ENCODE measurements at regions not wholly inside any gene's neighbourhood (a gene's known extent, or its start where the extent isn't known, plus 50 kb on each side); places are given as distances from the start of the nearest gene placed in this dataset.
A peak's percentile ranks its signal among the peaks of the same experiment; 100 is the strongest.
"Not testable (repeated sequence)": the region's sequence is repeated elsewhere in the genome, so short reads cannot be mapped to it uniquely, and the experiment has no call there.

DNA sequence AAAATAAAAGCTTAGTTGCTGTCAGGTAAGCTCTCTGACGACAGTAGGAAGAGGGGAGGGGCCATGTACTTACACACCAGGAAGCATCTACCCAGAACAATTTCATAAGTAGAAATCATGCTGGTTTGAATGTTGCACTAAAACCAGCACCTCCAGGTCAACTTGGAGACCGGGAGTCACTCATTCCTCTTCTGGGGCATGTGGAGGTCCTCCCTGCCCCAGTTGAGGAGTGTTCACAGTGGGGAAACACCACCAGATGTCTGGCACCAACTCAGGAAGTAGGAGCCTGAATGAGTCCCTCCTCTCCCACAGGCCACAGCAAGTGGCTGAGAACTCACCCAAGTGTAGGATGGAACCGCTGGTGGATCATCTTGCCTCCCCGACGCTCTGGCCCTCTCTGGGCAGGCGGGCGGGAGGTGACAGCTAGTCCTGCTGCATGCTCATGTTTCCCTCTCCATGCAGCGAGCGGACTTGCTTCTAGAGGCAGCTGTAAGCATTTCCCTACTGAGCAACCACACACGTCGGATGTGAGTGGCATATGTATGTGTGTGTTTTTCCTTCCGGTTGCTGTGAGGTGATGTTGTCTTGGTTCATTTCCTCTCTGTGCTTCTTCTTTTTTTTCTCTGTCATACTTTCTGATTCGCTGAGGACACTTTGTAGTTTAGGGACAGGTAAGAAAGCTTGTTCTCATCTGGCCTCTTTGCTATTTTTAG, 149.5 kb upstream of the NEDD9 start:
- no peak for DNase-seq (ENCODE audit: low read depth)

DNA sequence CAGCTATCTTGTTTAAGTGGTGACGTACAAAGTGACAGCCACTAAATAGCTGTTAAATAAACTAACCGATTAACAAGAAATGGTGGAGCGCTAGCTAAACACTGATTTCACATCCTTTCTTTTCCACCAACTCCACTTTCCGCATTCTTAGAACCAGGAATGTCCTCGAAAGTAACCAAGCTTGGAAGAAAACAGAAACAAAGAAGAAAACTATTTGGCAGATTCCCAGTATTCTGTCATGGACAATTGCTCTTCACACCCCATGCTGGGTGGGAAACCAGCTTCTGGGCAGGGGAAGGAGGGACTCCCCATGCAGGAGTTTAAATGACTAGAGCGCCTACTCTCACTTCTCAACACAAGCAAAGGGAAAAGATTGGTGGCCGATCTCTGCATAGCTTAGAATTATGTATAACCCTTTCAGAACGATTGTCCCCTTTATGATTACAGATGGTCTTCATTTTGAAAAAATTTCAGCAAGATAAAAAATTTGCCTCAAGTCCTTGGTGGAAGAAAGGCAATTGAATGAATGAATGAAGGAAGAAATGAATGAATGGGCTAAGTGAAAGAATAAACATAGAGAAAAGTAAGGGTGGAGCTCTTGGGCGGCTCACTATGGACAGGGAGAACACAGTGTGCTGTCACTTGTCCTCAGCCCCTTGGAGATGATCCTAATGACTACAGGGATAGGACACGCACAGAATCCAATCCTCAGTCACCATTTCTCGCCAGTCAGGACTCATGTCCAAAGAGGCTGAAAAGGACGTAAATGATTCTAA, 148.7 kb upstream of the NEDD9 start:
- DNase-seq (ENCODE audit: low read depth) = no peak

DNA sequence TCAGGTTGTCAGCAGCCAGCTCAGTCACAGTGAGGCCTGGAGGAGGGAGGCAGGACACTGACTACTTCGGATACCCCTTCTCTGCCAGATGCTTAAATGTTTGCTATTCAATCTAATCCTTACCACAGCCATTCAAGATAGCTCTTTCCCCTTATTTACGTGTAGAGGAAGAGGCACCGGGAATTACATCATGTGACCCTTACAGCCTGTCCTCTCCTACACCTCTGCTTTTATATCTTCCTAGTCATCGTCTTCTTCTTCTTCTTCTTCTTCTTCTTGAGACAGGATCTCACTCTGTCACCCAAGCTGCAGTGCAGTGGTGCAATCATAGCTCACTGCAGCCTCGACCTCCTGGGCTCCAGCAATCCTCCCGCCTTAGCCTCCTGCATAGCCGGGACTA, 148.1 kb upstream of the NEDD9 start:
- DNase-seq (ENCODE audit: low read depth) = no peak

DNA sequence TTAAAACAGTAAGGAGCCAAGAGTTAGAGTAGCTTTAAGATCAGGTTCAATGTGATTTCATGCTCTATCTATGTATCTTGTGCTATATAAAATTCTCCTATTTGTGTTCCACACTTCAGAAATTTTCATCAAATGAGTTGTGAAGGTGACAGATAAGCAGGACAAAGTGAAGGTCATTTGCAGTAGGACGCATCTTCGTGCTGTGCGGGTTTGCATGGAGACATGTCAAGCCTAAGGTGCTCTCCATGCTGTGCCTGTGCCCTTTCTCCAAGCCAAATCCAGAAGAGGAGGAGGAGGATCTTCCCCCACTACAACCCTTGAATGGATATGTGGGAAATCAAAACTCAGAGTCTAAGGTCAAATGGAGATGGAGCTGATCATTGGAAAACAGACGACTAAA, 147.3 kb upstream of the NEDD9 start:
- no peak for DNase-seq (ENCODE audit: low read depth)

DNA sequence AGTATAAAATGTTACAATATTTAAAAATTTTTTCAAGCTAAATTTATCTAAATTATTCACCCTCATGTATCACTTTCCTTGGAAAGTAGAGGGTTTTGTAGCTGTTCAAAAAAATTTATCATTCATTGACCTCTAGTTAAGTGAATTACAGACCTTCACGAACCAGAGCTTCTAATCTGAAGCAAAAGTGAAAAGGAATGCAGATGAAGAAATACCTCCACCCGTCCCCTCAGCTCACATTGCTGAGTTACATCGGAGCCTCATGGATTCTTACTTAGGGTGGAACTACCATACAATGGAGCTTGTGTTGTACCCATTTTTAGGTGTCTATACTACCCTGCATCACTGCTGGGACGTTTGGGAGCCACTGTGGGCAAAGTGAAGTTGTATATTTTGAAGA, 146.2 kb upstream of the NEDD9 start:
- DNase-seq (ENCODE audit: low read depth) = no peak

DNA sequence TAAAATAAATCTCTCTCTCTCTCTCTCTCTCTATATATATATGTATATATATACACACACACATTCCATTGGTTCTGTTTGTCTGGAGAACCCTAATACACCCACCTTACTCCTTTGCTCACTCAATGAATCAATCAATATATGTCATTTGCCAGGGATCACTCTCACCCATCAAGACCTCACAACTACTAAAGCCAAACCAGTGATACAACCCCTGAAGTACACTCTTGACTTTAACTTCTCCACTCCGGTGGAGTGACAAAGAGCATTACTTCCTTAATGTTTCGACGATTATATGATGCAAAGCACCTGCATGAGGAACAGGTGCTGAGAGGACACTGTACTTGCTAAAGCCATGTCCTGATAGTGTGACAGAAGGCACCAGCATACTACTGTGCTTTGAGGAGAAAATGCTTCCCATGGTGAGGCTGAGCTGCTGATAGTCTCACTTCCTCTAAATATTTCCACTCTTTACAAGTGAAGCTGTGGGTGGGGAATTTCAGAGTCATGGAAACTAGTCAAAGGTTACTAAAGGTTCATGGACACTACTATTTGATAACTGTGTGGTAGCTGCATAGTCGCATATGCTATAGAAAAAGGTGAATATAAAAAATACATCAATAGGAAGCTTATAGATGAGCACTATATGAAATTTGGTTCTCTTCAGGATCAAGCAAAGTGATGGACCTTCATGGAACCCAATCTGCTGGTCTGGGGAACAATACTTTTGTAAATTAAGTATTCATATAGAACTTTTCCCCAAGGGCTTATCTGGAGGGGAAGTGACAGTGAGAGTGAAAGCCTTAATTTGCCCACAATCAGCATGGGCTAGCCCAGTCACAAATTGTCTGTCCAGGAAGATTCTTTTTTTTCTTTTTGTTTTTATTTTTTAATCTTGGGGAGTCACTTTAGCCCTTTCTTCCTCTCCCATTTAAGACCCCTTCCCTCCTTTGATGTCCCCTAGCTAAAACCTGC, 141.9 kb upstream of the NEDD9 start:
- DNase-seq (ENCODE audit: low read depth) = no peak

DNA sequence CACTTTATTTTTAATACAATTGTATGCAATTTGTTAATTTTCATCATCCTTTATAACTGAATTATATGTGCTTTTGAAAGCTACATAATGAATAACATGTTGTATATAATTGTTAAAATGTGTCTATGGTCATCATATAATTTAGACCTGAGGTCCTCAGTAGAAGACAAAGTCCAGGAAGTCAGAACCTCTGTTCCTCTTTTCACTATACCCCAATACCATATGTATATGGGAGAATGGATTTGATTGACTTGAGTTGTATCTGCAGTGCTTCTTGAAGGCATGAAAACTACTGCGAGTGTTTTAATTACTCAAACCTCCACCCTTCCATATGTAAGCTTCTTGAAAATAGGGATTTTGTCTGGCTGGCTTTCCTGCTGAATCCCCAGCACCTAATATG, 140.7 kb upstream of the NEDD9 start:
- no peak for DNase-seq (ENCODE audit: low read depth)

DNA sequence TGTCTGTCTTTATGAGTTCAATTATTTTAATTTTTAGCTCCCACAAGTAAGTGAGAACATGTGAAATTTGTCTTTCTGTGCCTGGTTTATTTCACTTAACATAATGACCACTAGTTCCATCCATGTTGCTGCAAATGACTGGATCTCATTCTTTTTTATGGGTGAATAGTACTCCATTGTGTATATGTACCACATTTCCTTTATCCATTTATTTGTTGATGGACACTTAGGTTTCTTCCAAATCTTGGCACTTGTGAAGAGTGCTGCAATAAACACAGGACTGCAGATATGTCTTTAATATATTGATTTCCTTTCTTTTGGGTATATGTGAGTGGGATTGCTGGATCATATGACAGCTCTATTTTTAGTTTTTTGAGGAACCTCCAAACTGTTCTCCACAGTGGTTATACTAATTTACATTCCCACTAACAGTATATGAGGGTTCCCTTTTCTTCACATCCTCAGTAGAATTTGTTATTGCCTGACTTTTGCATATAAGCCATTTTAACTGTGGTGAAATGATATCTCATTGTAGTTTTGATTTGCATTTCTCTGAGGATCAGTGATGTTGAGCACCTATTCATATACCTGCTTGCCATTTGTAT, 139.8 kb upstream of the NEDD9 start:
- DNase-seq (ENCODE audit: low read depth) = not testable (repeated sequence)

DNA sequence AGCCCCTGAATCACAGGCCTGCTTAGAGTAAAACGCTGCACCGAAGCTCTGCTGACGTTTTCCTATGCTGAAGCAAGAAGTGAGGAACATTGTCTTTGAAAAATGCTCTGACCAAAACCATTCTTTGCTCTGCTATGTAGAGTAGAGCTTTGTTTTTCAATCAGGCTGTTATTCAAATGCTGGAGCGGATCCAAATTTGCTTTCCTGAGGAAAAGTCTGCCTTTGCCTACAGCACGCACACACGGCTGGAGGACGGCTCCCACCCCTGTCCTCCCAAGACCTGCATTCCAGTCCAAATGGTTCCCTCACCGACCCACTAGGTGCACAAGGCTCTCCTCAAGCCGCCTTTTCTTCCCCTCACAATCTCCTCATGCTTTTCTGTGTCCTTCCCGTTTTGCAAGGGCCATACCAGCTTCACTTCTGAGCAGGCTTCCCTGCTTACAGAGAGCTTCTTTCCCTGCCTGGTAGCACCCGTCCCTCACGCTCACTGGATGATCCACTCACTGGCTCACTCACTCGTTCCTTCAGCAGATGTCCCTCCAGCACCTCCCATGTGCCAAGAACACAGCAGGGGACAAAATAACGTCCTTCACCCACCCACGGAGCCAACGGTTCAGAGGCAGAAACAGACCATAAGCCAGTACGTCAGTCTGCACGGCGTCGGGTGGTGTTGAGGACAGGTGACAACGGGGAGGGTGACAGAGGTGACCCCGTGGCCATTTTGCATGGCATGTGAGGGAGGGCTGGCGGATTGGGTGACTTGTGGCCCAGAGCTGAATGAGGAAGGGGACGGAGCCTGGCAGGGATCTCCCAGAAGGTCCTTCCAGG, 137.9 kb upstream of the NEDD9 start:
- DNase-seq (ENCODE audit: low read depth) = no peak

DNA sequence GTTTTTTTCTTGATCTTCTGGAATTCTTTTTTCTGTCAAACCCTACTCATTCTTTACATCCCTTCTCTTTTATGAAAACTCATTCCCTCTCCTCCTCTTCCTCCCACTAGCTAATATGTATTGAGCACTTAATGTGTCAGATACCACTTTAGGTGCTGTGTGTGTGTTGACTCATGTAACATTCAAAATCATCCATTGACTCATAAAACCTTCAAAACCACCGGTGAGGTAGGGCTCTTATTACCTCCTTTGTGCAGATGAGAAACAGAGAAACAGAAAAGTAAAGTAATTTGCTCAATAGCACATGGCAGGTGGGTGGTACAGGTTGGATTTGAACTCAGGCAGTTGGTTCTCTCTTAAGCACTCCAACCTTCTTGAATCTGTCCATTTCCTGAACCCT, 136.3 kb upstream of the NEDD9 start:
- DNase-seq (ENCODE audit: low read depth) = no peak

DNA sequence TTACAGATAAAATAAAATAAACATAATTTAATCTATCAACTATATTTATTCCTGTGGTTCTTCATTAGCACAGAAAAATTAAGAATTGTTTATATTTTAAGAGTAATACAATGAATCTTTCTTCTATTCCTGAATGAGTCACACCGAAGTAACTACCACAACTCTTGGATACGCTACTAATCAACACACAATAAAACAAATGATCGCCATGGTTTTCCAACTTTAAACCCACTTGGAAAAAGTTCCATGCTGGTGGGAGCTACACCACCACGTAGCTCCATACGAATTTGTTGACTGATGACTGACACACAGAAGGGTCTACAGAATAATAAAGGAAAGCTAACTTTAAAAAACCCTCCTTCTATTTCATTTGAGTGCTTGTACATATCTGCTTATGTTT, 135.8 kb upstream of the NEDD9 start:
- no peak for DNase-seq (ENCODE audit: low read depth)

DNA sequence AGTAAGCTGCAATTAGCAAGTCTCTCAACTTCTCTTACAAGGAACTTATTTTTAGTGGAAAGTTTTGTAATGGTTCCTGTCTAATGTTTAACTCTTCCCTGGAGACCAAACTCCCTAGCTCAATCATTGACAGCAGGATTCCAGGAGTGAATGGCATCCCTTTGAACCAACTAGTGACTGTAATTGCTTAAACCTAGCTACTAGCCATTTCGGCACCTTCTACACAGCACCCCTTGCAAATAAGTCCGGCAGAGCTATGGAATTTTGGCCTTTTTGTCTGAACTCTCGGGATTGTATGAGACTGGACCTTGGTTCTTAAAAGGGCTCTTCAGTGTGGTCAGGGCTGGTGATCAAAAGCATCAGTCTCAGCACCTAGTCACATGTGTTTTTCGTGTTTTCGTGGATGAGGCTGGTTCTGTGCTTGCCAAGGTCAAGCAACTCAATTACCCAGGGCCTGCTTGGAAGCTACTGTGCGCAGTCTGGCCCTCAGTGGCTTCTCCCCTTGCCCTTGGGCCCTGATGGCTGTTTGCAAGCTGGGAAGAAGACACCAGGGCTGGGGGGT, 135.3 kb upstream of the NEDD9 start:
- DNase-seq (ENCODE audit: low read depth) = no peak

DNA sequence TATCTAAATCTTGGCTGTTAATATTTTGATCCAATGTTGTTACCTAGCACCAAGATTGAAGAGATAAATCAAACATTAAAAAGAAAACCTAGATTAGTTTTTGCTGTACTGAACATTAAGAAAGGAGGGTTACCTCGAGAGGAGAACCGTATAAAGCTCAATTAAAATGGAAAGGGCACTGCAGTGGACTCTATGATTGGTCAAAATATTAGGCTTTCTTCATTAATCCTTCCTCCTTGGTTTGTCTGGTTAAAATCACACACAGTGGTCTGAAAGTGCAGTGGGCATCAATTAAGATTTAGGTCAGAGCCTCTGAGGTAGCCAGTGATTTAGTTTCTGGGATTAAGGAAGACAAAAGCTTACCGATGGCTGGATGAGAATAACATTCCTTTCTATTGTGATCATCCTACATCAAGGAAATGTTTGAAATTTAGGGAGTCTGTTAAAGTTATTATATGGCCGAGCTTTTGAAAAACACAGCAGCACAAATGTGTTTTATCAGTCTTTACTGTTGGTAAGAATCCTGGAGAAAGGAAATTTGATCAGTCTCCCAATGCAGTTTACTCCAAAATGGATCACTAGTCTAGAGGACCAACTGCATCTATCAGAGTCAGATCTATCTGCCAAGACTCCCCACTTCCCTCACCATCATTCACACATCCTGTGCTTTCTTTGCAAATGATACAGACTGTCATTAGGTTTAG, 134.6 kb upstream of the NEDD9 start:
- DNase-seq (ENCODE audit: low read depth) = no peak

DNA sequence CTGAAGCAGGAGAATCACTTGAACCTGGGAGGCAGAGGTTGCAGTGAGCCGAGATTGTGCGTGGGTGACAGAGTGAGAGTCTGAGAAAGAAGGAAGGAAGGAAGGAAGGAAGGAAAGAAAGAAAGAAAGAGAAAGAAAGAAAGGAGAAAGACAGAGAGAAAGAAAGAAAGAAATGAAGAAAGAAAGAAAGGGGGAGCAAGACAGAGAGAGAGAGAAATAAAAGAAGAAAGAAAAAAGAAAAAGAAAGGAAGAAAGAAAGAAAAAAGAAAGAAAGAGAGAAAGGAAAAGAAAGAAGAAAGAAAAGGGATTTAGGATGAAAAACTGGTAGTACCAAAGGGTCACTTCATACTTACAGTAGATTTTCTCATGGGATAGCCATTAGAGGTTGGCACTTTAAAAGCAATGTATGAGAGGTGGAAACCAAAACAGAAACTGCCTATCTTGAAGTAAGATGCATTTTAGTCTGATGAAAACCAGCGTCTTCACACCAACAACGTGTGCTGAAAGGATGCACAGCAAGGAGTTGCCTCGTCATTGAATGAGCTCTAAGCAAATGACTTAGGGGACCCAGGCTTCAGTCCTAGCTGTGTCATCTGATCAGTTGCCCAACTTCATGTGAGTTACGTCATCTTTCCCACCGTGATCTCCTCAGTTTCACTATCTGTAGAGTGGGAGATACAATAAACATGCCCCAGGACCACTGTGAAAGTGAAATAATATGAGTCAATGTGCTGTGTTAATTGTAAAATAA, 133.9 kb upstream of the NEDD9 start:
- no peak for DNase-seq (ENCODE audit: low read depth)

DNA sequence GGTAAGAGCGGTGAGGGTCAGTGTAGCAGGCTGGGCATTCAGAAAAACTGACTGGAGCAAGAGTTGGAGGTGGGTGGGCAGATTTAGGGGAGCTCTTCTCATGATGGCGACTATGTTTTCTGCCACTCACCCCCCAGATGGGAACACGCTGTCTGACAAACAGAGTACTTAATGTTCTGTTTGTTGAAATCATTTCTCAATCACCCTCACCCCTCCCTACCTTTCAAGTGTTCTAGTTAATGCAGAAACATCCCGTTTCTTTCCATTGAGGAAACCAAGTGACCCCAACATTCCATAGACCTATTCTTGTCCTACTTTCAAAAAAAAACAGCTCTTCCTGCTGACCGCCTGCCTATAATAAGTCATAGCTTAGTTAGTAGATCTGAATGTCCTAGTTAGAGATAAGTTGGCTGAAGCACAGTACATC, 132.5 kb upstream of the NEDD9 start:
- peak; percentile 96 for DNase-seq (ENCODE audit: low read depth)

DNA sequence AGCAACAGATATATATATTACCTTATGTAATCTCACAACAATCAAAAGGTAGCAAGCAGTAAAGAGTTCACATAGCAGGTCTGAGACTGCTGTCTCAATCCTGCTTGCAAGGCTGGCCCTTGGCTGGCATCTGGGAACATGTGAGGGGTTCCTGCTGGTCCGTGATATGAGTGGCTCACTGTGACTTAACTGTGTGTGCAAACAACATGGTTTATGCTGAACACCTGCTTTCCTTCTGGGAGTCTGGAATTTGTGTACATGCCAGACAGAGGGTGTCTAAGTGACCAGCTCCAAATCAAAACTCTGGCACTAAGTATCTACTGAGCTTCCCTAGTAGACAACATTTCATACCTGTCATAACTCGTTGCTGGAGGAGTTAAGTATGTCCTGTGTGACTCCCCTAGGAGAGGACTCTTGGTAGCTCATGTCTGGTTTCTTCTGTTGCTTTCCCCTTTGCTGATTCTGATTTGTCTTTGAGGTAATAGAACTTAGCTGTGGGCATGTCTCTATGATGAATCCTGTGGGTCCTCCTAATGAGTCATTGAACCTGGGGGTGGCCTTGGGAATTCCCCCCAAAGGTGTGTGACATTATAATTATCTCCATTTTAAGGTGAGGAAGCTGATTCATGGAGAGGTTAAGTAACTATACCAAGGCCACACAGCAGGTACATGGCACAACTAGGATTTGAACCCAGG, 131.6 kb upstream of the NEDD9 start:
- no peak for DNase-seq (ENCODE audit: low read depth)

DNA sequence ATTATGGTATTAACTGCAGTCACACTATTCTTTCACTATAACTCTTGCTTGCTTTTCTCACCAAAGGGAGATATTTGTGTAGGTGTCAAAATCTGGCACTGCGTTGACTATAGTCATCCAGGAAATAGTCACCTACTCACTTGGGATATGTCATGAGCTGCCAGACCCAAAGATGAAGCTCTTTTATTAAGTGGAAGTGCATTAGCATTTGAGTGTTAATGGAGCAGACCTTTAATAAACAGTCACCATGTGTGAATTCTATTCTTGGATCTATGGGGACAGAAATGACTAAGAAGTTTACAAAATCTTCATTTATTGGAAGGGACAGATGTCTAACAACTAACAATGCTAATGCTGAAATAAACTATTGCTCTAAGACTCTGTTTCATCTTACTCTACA, 130.1 kb upstream of the NEDD9 start:
- DNase-seq (ENCODE audit: low read depth) = no peak

DNA sequence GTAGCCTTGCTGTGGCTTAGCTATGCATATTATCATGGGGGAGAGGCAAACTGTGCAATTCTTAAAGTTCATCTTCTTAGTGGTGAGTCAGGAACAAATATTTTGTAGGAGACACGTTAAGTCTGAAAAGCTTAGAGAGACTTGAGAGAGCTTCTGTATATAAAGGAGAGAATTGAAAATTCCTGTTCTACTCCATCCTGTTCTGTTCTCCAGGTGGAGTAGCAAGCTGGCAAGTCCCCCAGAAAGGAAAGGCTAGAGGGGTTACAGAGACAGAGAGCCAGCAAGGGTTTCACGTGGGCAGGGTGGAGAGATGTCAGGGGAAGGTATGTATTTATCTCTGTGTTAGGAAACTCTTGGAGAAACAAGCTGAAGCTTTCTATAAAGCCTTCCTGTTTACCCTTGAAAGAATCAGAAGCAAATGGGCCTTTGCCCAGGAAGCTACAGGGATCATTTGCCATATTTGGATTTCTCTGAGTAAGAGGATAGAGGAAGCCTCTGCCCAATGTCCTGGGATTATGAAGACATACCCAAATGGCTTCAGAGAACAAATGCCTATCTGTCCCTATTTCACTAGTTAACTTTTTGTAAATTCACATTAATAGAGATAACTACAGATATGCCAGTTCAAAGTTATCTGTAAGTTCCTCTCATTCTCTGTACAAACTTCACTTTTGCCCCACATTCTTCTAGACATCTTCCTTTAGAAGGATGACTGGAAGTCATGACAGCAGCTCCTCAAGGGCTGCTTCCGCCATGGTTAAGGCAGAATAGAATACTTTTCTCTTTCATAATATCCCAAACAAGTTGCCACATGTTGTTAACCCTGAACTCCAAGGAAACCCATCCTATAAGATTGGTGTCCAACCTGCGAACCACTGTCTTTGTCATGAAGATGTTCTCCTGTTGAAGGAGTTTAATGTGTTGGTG, 126.7 kb upstream of the NEDD9 start:
- DNase-seq (ENCODE audit: low read depth) = peak; percentile 63
